ENCODE measurements at regions not wholly inside any gene's neighbourhood (a gene's known extent, or its start where the extent isn't known, plus 50 kb on each side); places are given as distances from the start of the nearest gene placed in this dataset.

DNA sequence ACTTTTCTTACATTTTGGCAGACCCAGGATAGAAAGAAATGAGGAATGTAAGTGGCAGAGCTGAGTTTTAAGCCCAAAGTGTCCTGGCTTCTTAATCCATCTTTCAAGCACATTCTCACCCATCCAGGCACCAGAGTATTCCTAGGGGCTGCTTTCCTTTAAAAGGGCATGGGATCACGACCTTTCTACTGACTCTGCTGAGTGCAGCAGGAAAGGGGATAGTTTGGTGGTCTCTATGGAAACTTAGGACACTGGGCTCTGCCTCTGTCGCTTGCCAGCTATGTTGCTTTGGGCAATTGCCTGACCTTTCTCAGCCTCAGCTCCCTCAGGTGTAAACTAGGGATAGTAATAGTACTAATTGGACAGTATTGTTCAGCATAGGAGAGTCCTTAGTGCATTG lies 458.4 kb downstream of the PDCD6IP start:
- POLR2A ChIA-PET: no interaction called here
- BruUV-seq (replicated peaks): no TSS peak
- no peaks in the 10 kb centered on the region for H3K36me3 ChIP-seq (ENCODE audit: control insufficient read depth, insufficient read depth, low read length)
- ATAC-seq (no peak), DNase-seq (ENCODE audit: low read depth, low spot score) (no peak)
- CTCF ChIA-PET: no interaction called here
- no peaks in the 10 kb centered on the region for H3K9me3 ChIP-seq (ENCODE audit: control insufficient read depth, insufficient read depth, low read depth, low read length)
- no peaks in the 10 kb centered on the region for H3K27me3 ChIP-seq (ENCODE audit: control insufficient read depth, insufficient read depth, low read length)
- in situ Hi-C loops (cut with HindIII; ENCODE audit: low pct_unique_long_range_greater_than_20kb, low sequenced_read_pairs): no loop called here
- intact Hi-C loops (cut with micrococcal nuclease; ENCODE audit: unreplicated experiment): no loop called here
- TF ChIP-seq POLR2AphosphoS5 (IDR thresholded peaks at IDR 0.05; ENCODE audit: low read depth, low read length) (no peak), TCF7L2 (IDR thresholded peaks at IDR 0.05; ENCODE audit: low read depth, low read length) (no peak), SIN3A (IDR thresholded peaks at IDR 0.05; ENCODE audit: borderline replicate concordance, insufficient read depth, low read depth, low read length) (no peak)
- no peaks in the 10 kb centered on the region for H3K4me1 ChIP-seq (ENCODE audit: control insufficient read depth, insufficient read depth, low read length)
- H3K4me3 ChIP-seq (ENCODE audit: low read depth in 2 of 2, low read length in 2 of 2): no peak overlapping the region
- H3K27ac ChIP-seq (ENCODE audit: low read length): no peak overlapping the region

DNA sequence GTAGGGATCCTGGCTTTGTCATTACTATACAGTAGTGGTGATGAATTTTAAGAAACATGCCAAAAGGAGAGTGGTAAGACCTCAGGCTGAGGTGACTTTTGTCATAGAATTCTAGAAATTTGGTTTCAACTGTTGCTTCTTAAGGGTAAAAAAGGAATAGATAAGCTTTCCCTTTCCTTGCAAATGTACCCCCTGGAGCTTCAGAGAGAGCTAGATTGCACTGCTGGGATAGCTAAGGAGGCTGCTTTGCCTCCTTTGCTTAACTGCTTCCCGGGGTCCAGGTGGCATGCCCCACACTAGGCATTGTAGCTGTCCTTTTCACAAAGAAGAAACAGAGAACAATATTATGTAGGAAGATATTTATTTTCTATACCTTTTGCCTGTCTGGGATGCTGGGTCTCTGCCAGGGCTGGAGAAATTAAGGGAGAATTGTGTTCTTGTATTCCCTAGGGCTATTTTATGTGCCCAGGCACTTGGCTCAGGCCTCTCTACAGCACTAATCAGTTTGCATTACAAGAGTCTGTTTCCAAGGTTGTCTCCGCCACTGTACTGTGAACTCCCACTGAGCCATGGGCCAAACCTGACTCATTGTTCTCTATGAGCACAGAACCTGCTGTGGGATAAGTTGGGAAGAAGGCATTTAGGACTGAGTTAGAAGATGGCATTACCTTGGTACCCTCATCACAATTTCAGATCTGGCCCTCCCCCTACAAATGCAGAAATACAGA lies 460.0 kb downstream of the PDCD6IP start:
- no peaks in the 10 kb centered on the region for H3K9me3 ChIP-seq (ENCODE audit: control insufficient read depth, insufficient read depth, low read depth, low read length)
- POLR2A ChIA-PET: no interaction called here
- no peaks in the 10 kb centered on the region for H3K27me3 ChIP-seq (ENCODE audit: control insufficient read depth, insufficient read depth, low read length)
- no peak overlapping the region for H3K4me3 ChIP-seq (ENCODE audit: low read depth in 2 of 2, low read length in 2 of 2)
- no peaks in the 10 kb centered on the region for H3K4me1 ChIP-seq (ENCODE audit: control insufficient read depth, insufficient read depth, low read length)
- CTCF ChIA-PET: no interaction called here
- DNase-seq (ENCODE audit: low read depth, low spot score) (no peak), ATAC-seq (no peak)
- TF ChIP-seq, protein P1, sequence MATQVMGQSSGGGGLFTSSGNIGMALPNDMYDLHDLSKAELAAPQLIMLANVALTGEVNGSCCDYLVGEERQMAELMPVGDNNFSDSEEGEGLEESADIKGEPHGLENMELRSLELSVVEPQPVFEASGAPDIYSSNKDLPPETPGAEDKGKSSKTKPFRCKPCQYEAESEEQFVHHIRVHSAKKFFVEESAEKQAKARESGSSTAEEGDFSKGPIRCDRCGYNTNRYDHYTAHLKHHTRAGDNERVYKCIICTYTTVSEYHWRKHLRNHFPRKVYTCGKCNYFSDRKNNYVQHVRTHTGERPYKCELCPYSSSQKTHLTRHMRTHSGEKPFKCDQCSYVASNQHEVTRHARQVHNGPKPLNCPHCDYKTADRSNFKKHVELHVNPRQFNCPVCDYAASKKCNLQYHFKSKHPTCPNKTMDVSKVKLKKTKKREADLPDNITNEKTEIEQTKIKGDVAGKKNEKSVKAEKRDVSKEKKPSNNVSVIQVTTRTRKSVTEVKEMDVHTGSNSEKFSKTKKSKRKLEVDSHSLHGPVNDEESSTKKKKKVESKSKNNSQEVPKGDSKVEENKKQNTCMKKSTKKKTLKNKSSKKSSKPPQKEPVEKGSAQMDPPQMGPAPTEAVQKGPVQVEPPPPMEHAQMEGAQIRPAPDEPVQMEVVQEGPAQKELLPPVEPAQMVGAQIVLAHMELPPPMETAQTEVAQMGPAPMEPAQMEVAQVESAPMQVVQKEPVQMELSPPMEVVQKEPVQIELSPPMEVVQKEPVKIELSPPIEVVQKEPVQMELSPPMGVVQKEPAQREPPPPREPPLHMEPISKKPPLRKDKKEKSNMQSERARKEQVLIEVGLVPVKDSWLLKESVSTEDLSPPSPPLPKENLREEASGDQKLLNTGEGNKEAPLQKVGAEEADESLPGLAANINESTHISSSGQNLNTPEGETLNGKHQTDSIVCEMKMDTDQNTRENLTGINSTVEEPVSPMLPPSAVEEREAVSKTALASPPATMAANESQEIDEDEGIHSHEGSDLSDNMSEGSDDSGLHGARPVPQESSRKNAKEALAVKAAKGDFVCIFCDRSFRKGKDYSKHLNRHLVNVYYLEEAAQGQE (IDR thresholded peaks at IDR 0.05; ENCODE audit: insufficient read depth in 1 of 2, low read depth in 2 of 2, low read length in 1 of 2): no peak
- TF ChIP-seq SIN3A (IDR thresholded peaks at IDR 0.05; ENCODE audit: borderline replicate concordance, insufficient read depth, low read depth, low read length) (no peak), TCF7L2 (IDR thresholded peaks at IDR 0.05; ENCODE audit: low read depth, low read length) (no peak), POLR2AphosphoS5 (IDR thresholded peaks at IDR 0.05; ENCODE audit: low read depth, low read length) (no peak)
- TF ChIP-seq, protein P2, sequence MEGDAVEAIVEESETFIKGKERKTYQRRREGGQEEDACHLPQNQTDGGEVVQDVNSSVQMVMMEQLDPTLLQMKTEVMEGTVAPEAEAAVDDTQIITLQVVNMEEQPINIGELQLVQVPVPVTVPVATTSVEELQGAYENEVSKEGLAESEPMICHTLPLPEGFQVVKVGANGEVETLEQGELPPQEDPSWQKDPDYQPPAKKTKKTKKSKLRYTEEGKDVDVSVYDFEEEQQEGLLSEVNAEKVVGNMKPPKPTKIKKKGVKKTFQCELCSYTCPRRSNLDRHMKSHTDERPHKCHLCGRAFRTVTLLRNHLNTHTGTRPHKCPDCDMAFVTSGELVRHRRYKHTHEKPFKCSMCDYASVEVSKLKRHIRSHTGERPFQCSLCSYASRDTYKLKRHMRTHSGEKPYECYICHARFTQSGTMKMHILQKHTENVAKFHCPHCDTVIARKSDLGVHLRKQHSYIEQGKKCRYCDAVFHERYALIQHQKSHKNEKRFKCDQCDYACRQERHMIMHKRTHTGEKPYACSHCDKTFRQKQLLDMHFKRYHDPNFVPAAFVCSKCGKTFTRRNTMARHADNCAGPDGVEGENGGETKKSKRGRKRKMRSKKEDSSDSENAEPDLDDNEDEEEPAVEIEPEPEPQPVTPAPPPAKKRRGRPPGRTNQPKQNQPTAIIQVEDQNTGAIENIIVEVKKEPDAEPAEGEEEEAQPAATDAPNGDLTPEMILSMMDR (IDR thresholded peaks at IDR 0.05): no peak
- H3K27ac ChIP-seq (ENCODE audit: low read length): no peak overlapping the region
- intact Hi-C loops (cut with micrococcal nuclease; ENCODE audit: unreplicated experiment) (no loop called here), in situ Hi-C loops (cut with HindIII; ENCODE audit: low pct_unique_long_range_greater_than_20kb, low sequenced_read_pairs) (no loop called here)
- no TSS peak for BruUV-seq (replicated peaks)
- no peaks in the 10 kb centered on the region for H3K36me3 ChIP-seq (ENCODE audit: control insufficient read depth, insufficient read depth, low read length)
